GM19351 (cell line): ENCODE measurements at regions not wholly inside any gene's neighbourhood (a gene's known extent, or its start where the extent isn't known, plus 50 kb on each side); places are given as distances from the start of the nearest gene placed in this dataset.
"Not testable (repeated sequence)": the region's sequence is repeated elsewhere in the genome, so short reads cannot be mapped to it uniquely, and the experiment has no call there.

Experiments used
- ATAC-seq: cut with Tn5 transposase; IDR thresholded peaks from one replicate; pipeline ENCODE4 v1.9.1; 2021; ENCODE audit warnings: mild to moderate bottlenecking, moderate library complexity; ENCODE audit not compliant: unreplicated experiment

- ATAC-seq = no peak
These were observed 51.7 kb upstream of the COL8A1 start for GRCh38 chr3:99586701-99587100.

DNA sequence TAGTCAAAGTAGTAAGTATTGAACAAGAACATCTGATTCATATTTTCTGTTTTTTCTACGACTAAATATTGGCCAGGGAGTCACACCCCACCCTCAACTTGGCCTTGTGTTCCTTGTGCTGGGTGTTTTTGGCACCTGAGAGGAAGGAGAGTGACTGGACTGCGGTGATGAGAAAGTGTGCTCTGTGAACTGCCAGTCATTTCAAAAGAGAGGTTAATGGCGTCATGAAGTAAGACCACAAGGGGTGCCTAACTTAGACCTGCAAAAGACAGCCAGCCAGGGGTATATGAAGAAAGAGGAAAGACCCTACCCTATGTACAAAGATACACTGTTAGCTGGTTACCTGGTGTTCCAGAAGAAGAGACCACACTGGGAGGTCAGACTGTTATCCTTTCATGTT, 58.4 kb upstream of the COL8A1 start:
- no peak for ATAC-seq

DNA sequence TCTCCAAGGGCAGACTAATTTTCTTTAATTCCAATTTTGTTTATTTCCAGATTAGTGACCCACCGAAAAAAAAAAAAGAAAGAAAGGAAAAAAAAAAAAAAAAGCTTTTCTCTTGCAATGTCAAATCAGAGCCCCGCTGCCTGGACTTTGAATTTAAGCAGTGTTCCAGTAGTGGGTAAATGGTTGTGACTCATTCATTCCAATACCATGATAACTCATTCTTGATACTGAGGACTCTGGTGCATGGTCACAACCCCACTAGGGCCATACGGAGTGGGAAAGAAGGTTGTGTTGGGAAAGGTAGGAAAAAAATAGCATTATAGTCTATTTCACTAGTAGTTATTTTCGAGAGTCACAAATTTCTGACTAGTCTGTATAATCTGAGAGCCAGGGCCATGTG, 59.1 kb upstream of the COL8A1 start:
- no peak for ATAC-seq

DNA sequence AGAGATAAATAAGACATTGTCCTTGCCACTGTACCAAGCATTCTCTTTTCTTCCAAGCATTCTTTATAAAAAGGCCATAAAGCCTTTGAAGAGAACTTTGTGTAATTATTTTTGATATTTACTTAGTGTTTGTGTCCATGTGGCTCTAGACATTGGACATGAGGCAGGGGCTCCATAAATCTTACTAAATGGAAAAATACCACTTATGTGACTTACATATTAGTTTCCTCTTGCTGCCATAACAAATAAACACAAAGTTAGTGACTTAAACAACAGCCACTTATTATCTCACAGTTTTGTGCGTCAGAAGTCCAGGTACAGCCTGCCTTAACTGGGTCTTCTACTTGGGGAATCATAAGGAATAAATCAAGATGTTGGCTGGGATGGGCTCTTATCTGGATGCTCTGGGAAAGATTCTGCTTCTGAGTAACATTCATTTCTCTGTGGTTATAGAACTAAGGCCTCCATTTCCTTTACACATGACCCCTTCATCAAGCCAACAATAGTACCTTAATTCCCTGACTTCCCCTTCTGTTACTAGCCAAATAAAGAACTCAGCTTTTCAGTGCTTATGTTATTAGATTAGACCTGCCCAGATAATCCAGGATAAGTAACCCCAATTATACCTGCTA, 59.9 kb upstream of the COL8A1 start:
- ATAC-seq = no peak

DNA sequence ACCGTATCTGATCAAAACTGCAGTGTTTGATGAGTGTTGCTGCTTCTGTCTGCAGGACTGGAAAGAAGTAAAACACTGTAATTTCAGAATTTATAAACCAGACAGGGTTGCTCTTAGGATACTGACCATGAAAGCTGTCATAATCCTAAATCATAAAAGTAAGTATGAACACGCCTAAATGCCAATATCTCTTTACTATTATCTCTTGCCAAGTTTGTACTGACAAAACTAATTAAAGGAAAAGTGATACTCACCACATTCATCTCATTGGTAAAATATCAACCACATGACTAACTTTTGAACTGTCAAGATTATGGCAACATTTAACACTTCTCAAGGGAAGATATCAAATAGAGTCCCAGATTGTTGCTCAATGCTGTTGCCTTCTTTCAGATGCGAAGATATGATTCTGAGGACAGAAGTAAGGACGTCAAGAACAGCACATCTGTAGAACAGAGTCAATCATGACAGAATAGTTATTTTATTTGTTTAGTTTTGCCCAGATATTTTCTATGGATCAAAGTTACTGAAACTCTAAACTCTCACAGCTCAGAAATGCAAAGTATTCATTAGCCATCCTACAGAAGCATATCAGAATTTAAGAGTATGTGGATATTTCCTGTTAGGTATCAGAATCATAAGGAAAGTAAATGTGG, 61.4 kb upstream of the COL8A1 start:
- no peak for ATAC-seq

DNA sequence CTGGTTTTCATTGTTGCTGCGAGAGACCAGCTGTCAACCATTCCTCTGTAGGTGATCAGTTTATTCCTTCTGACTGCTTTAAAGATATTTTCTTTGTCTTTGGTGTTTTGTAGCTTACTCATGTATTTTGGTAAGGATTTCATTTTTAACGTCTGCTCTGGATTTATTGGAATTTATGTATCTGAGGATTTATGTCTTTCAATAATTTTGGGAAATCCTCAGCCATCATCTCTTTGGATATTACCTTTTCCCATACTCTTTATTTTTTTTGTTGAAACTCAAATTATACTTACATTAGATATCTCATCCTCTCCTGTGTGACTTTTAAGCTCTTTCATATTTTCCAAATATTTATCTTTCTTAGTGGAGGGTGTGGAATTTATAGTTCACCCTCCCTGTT, 62.7 kb upstream of the COL8A1 start:
- ATAC-seq = no peak

DNA sequence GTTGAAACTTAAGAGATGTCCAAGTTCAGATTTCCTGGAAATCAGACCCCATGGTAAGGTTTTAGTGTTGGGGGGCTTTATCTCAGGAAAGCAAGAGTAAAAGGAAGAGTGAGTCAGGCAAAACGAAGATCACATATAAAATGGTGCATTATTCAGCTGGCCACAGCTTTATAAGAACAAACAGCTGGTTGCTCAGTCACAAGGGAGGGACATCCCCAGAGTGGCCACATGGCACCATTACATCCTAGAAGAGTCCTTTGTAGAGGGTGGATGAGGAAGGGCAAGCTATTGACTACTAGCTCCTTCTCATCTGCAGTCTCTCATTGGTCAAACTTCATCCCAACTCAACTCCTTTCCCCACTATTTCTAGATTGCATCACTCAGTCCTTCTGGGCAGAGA, 68.3 kb upstream of the COL8A1 start:
- ATAC-seq = no peak

- ATAC-seq = no peak
These were observed 69.6 kb upstream of the COL8A1 start for GRCh38 chr3:99568663-99569335.

- no peak for ATAC-seq
These were observed 73.1 kb upstream of the COL8A1 start for GRCh38 chr3:99565331-99565730.

GRCh38 chr3:99562990-99563607, 75.3 kb upstream of the COL8A1 start:
- ATAC-seq = no peak

GRCh38 chr3:99562138-99562537, 76.3 kb upstream of the COL8A1 start:
- ATAC-seq = no peak

- no peak for ATAC-seq
These were observed 77.3 kb upstream of the COL8A1 start for GRCh38 chr3:99561056-99561455.

DNA sequence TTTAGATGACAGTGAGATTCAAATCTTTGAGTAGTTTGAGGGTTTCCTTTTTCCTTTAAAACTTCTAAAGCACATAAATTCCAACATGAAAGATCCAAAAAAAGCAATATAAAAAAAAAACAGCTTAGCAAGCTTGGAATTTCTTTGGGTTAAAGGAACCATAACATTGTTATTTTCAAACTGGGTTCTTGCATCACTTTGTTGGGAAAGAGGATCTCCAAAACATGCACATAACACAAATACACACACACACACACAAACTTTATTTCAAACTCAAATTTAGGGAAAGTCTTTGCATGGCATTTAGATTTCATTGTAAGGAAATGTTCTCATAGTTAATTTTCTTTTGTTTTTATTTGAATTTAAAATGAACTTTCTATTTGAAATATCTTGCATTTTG, 79.2 kb upstream of the COL8A1 start:
- ATAC-seq = no peak

GRCh38 chr3:99555885-99556284, 82.5 kb upstream of the COL8A1 start:
- not testable (repeated sequence) for ATAC-seq

DNA sequence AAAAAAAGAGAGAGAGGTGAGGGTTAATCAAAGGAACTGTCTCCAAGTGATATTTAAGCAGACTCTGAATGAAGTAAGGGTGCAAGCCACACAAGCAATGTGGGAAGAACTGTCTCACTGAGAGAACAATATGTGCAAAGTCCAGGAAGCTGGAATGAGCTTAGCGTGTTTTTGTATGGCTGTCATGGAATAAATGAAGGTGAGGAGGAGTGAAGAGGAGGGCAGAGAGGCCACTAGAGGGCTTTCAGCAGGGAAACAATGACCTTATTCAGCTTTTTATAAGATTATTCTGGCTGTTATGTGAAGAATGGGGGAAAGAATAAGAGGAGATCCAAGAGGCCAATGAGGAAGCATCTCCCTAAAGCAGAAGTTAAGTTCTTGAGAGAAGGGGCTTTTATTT, 86.9 kb upstream of the COL8A1 start:
- no peak for ATAC-seq

GRCh38 chr3:99549957-99550603, 88.3 kb upstream of the COL8A1 start:
- ATAC-seq = no peak

DNA sequence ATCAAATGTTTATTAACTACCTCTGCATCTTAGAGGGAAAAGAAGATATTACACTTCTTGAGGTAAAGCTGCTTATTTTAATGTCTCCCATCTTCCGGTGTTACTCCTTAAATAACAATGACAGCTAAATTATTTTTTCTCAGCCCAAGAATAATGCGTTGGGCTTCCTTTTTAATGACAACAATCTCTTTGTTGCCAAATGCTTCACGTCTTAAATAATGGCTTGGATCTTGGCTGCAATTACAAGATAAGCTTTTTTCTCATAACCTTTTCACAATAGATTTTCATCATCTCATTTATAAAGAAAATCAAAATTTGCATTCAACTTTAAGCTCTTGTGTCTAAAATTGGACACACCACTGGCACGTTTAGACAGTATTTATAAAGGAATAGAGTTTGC, 89.2 kb upstream of the COL8A1 start:
- ATAC-seq = no peak

- no peak for ATAC-seq
These were observed 89.7 kb upstream of the COL8A1 start for GRCh38 chr3:99548674-99549073.

GRCh38 chr3:99545941-99546580, 92.3 kb upstream of the COL8A1 start:
- no peak for ATAC-seq

GRCh38 chr3:99544786-99545281, 93.6 kb upstream of the COL8A1 start:
- ATAC-seq = no peak

GRCh38 chr3:99543796-99544195, 94.6 kb upstream of the COL8A1 start:
- ATAC-seq = no peak
